Head of caudate nucleus (tissue), 42 donors: ENCODE measurements at regions not wholly inside any gene's neighbourhood (a gene's known extent, or its start where the extent isn't known, plus 50 kb on each side); places are given as distances from the start of the nearest gene placed in this dataset.

Experiments
- DNase-seq, 42 donors: peaks; one replicate each; pipeline versions ENCODE4 v3.0.0 to v3.0.0-alpha.2; 2020 to 2021; ENCODE audit warnings: mixed read lengths in 7 of 42
- intact Hi-C: fragments of 100-400 bp; cut with DNase I; formaldehyde crosslinking; loops from one replicate; pipeline ENCODE4 v1.15.0; 2022

DNA sequence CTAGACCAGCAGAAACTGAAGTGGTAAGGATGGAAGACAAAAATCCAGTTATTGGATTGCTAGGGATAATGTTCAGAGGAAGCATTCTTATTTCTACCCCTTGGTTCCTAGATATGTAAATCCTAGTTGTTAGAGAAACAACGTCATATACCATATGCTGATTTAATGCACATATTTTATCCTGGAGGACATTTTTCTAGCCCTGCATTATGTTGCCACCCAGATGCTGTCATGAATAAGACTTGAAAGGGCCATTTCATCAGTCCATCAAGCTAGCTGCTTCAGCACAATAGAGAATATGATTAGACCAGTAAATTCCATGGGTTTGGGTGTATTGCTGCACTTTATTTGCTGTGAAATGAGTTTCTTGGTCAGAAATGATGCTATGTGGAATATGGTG is 1736.4 kb downstream of the MAT2B start:
- intact Hi-C loops = no loop called here
- no peak for DNase-seq

DNA sequence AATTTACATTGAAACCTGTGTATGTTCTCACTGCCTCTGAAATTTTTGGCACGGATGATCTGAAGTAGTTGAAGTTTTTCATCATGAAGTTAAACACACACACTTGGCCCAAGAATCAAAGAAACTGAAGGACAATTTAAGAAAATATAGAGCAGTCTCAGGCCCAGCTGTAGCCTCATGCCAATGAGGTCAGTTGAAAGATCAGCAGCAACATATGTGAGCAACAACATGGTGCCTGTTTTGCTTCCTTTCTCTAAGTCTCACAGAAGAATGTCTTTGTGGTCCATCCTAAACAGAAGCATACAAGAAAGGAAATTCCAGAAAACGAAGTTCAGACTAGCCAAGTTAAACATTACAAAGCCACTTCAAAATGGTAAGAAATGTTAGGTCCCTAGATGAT is 1737.2 kb downstream of the MAT2B start:
- intact Hi-C loops = no loop called here
- DNase-seq = no peak

DNA sequence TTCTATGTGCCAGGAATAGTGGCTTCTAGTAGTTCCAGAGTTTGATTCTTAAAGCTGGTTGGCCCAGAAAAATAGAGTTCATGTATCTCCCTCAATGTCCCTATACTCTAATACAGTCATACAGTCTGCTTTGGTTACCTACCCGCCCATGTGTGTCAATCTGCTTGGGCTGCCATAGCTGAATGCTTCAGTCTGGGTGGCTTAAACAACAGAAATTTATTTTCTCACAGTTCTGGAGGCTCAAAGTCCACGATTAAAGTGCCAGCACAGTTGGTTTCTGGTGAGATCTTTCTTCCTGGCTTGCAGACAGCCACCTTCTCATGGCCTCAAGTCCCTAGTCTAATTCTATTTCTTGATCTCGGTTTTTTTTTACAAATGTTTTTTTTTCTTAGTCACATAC is 1739.0 kb downstream of the MAT2B start:
- intact Hi-C loops = no loop called here
- DNase-seq = no peak

DNA sequence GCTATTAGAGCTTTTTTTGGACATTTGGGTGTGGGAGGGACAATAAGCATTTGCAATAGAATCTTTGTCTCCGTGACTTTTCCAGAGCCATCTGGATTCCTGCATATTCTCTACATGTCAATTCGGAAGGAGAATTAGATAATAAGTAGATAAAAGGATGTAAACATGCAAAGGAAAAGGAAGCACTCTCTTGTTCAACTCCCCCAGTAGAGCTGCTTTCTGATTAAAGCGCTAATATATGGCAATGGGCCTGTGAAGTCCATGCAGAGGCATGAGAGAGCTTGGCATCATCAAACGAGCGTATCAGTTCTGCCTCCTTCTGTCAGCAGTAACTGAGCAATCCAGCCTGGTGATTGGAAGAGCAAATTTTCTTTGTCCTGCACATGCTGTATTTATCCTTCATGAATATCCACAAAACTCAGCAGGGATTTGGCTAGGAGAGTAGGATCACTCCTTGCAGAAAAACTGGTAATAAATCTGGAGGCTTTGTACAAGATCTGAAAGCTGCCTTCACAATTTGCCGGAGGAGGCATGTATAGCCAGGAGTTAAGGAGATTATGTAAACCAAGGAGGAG is 1752.9 kb downstream of the MAT2B start:
- intact Hi-C loops = no loop called here
- no peak for DNase-seq

DNA sequence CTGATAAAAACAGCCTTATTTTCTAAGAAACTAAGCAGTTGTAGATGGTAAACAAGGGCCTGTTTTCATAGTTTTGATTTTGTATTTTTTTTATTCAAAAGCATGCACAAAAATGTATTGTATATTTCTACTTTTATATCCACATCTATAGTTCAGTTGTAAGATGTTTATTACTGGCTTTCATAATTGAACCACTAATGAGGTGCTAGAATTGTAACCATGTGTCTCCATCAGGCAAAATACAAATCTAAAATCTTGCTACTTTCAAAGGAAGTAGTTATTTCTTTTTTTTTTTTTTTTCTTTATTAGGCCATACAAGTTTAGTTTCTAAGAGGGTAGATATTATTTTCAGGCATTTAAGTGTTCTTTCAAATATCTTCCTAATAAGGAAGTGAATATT is 1755.0 kb downstream of the MAT2B start:
- intact Hi-C loops = no loop called here
- no peak for DNase-seq

DNA sequence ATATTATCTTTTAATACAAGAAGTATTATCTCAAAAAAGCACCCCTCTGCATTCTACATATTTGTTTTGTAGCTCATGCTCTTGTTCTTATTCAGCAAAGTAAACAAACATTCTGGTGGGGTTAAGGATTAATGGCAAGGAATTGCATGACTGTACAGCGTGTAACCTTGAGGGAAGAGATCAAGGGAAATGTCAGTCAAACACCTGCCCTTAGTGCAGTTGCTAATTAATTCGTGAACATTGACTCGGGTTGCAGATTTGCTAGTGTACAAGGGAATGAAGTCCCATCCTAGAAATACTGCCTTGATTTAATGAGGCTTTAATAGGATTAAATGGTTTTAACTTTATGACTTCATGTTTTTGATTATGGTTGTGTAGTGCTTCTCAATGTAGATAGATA is 1758.1 kb downstream of the MAT2B start:
- intact Hi-C loops = no loop called here
- DNase-seq = no peak

DNA sequence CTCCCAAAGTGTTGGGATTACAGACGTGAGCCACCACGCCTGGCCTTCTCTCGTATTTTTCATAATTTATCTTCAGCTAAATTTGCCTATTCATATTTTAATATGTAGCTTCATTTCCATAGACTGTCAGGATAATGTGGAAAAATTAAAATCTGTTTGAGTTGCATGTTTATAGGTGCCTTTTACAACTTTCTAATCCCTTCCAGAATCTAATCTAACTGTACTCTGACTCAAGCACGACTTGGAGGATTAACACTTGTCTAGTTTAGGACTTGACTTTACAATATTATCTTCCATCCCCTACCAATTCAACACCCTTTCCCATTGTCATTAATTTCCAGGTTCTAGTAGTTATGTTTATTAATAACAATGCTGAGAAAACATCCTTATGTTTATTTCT is 1761.5 kb downstream of the MAT2B start:
- DNase-seq = no peak
- intact Hi-C loops = no loop called here

DNA sequence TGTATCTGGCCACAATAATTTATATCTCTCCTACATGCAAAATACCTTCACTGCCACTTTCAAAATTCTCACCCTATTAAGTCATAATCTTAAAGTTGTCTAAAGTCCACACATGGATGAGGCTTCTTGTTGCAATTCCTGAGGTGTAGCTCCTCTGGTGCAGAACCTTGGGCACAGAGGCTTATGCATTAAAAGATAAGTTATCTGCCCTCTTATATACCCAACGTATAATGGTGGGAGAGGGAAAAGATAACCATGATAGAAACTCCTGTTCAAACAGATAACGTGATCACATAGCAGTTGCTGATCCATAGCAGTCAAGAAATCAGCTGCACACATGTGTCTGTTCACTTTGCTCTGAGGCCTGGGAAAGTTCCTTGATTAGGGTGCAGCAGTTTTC is 1767.0 kb downstream of the MAT2B start:
- DNase-seq = no peak
- intact Hi-C loops = no loop called here

DNA sequence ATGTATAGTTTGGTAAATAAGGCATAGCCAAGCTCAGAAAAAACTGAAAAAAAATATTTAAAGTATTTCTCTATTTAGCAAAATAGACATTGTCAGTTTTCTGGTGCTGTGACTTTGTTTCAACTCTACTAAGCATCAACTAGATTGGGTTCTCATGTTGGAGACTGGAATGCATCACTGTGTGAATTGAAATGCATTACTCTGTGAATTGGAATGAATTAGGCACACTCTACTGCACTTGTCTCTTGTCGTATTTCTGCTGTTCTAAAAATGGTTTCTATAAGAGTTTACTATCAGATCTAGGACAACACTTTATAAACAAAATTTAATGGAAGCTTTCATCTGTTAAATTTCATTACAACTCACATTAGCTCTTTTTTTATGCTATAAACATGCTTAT is 1772.2 kb downstream of the MAT2B start:
- intact Hi-C loops = no loop called here
- DNase-seq = no peak

DNA sequence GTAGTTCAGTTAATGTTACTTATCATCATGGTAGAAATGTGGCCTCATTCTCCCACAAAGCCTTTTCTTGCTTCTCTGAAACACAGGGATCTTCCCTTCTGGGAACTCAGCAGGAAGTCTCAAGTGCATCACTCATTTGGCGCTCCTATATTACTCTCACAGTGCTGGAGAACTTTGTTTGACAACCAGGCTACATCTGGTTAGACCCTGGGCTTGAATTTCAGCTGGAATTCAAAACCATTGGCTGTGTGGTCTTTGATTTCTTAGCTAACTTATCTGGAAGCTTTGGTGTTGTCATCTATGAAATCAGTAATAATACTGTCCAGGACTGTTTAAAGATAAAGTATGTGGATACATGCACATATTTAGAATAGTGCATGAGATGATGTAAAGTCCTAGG is 1777.1 kb downstream of the MAT2B start:
- intact Hi-C loops = no loop called here

DNA sequence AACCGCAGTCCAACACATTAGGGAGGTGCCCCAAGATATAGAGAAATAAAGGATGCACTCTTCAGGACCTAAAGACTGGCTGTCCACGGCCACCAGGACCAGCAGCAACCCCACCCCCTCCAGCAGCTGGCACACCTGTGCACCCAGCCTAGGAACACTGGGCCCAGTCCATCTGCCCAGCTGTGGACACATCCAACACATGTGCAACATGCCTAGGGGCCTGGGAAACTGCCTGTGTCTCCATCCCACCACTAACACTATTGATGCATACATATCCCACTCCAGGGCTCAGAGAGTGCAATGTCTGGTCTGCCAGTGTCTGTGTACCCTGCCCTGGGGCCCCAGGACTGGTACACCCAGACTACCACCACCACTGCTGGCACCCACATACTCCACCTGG is 1781.3 kb downstream of the MAT2B start:
- DNase-seq = no peak
- intact Hi-C loops = no loop called here

More for the DNA sequence above, 1777.1 kb downstream of the MAT2B start:
- no peak for DNase-seq

DNA sequence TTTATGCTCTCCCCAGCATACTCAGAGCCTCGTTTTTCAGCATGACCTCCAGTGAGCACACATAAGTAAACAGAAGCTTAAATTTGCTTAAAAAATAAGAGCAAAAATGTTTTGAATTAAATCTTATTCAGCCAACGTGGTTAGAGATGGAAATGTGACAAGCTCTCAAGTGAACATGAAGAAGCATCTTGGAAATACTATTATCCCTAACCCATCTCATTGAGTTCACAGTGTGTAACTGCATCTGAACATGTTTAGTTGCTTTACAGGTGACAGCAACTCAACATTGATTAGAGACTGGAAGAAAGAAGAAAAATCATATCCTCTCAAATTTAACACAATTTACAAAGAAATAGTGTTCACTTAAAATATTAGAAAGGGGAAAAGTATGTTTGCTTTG is 1785.1 kb downstream of the MAT2B start:
- no peak for DNase-seq
- intact Hi-C loops = no loop called here

DNA sequence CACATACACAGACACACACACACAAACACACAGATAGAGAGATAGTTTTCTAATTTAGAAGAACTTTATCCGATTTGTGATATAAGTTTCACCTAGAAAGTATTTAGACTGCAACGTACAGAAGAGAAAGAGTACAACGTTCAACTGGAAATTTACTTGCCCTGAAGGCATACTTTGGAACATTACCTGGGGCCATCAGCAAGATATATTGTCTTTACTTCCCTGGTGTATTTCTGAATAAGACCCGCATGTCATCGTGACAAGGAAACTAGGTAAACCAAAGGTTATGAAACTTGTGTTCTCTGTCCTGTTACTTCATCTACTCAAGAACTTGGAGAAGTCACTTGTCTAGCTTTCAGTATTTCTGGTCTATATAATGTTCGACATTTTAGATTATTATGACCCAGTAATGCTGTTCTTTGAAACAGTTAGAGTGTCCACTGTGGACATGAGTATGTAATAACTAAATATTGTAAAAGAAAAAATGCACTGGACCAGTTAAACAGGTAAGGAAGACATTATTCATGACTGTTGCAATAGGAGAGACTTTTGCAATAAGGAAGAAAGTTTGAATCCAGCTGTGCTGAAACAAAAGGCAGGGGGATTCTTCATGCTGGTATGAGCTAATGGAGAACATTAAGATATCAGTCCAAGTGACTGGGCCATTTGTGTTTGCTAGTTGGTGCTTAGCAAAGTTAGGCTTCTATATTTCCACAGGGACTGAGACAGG is 1791.1 kb downstream of the MAT2B start:
- intact Hi-C loops = no loop called here
- DNase-seq = no peak

DNA sequence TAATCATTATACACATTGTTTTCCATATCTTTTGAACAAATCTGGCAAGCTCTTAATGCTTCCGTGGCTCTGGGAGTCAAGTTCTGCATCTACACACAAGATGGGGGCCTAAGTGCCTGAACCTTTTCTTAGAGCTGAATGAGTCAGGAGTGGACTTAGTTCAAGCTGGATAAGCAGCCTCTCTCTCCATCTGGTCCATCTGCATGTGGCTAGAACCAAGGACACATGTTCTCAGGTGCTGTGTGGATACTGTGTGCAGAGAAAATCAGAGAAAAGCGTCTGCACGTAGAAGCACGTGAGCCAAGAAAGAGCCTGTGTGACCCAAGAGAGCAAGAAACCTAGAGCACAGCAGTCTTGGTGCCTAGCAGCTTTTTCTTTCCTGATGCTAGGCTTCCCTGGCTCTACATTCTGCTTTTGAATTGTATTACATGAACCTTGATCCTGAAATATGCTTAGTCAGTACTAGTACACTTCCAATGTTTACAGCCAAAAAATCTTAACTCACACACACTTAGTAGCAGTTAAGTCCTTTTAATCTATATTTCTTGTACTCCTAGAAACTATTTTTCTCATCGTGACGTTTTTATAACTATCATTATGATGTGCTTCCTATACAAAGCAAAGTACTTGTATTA is 1798.9 kb downstream of the MAT2B start:
- intact Hi-C loops = no loop called here

DNA sequence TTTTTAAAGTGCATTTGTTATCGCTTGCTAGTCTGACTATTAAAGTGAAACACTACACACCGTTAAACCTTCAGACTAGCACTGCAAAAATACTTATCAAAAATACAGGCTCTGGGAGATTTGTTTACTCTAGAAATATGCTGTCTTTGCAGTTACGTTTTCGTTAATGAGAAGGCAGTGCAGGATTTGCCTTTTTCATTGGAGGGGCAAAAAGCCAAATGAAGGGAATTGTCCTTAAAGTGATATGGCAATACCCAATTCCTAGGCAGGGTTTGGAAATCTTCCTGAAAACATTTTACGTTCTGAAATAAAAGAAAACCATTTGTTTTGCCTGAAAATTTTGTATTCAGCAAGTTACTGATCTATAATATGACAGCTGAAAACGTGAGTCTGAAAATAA is 1800.2 kb downstream of the MAT2B start:
- no peak for DNase-seq

More for the DNA sequence above, 1798.9 kb downstream of the MAT2B start:
- no peak for DNase-seq

DNA sequence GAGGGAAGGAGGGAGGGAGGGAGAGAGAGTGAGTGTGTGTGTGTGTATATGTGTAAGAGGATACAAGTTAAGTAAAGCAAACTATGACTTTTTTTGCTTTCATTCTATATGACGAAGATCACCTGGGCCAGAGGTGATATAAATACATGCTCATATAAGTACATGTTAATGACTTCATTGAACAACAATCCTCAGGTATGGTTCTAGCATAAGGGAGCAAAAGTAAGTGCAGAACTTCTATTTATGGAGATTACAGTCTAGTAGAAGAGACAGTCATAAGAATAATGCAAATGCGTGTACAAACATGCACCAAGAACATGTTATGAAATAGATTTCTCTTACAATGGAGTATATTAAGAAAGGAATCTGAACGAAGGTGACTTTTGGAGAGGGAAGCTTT is 1804.0 kb downstream of the MAT2B start:
- DNase-seq = no peak
- intact Hi-C loops = no loop called here

More for the DNA sequence above, 1800.2 kb downstream of the MAT2B start:
- intact Hi-C loops = no loop called here

DNA sequence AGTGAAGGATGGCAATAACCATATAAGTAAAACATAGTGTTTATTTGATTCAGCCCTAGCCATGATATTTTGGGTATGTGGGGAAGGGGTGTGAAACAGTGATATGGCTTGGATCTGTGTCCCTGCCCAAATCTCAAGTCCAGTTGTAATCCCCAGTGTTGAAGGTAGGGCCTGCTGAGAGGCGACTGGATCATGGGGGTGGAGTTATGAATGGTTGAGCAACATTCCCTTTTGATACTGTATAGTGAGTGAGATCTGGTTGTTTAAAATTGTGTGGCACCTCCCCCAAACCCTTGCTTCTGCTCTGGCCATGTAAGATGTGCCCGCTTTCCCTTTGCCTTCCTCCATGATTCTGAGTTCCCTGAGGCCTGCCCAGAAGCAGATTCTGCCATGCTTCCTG is 1804.6 kb downstream of the MAT2B start:
- intact Hi-C loops = no loop called here
- DNase-seq = no peak

DNA sequence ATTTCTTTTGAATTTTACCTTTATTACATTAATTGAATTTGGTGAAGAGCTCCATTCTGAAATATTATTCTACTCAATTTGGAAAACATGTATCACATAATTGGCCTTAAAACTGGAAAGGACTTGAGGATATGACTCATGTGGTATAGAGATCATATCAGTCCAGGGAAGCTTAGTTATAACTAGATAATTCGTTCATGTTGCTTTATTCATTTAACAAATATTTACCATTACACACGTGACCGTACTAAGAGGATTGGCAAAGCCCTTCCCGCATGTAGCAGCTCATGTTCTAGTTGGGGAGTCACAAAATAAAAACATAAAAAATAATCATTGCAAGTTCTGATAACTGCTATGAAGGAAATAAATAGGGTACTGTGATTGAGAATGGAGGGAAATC is 1816.5 kb downstream of the MAT2B start:
- DNase-seq = no peak
- intact Hi-C loops = no loop called here

DNA sequence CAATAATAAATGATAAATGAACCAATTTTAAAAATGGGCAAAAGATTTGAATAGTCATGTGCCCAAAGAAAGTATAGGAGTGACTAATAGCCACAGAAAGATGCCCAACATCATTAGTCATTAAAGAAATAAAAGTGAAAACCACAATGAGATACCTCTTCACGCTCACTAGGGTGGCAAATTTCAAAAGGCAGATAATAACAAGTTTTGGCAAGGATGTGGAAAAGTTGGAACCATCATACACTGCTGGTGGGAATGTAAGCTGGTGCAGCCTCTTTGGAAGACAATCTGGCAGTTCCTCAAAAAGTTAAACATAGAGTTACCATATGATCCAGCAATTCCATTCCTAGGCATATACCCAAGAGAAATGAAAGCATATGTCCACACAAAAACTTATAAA is 1819.8 kb downstream of the MAT2B start:
- intact Hi-C loops = no loop called here
- DNase-seq = no peak

DNA sequence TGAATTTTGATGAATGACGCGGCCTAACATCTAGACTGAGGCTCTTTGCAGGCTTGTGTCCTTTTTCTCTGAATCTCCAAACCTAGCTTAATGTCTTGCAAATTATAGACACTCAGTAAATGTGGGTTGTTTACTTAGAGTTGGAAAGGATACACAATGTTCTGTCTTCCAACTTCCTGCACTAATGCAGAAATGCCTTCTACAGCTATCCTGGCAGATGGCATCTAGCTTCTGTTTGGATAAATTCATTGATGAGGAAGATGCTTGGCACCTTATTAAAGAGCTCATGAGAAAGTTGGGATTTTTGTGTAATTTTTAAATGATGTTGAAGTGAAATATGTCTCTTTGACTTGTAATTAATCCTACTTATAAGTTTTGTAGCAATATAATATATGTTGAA is 1822.2 kb downstream of the MAT2B start:
- no peak for DNase-seq

DNA sequence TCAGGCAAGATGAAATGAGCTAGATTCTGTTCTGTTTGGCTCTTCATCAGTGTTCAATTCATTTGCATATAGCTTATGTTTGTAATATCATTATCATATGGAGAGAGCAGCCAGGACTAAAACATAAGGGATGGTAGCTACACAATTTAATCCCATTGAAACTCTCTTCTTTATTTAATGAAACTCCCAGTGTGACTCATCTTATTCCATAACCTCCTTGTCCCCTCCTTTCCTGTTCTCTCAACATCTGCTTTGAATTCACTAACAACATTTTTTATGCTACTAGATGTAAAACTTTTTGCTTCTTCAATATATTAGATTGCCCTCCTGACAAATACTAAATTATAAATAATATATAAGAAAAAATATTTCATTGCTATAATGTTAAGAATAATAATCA is 1823.4 kb downstream of the MAT2B start:
- intact Hi-C loops = no loop called here
- DNase-seq = no peak

More for the DNA sequence above, 1822.2 kb downstream of the MAT2B start:
- intact Hi-C loops = no loop called here
